Astrocyte (in vitro differentiated cells and primary cell): ENCODE measurements at regions not wholly inside any gene's neighbourhood (a gene's known extent, or its start where the extent isn't known, plus 50 kb on each side); places are given as distances from the start of the nearest gene placed in this dataset.

Source experiments
- DNase-seq: peaks from one replicate; pipeline ENCODE4 v3.0.0-alpha.2; 2010; ENCODE audit warnings: low read depth
- FAIRE-seq: peaks from 2 replicates; lab custom pipeline; 2011; peaks lifted over from hg19 to GRCh38; lab: Jason Lieb, UNC
- H2AFZ ChIP-seq: 2 replicates; pipeline ENCODE4 v1.6.0; 2012; ENCODE audit warnings: low read depth, low read length, inconsistent platforms
- H3K27ac ChIP-seq: 2 replicates; pipeline ENCODE4 v1.5.1; 2011; ENCODE audit warnings: low read depth, low read length, inconsistent platforms
- H3K27me3 ChIP-seq: 2 replicates; pipeline ENCODE4 v1.6.0; 2011; ENCODE audit warnings: low read length, inconsistent platforms; ENCODE audit not compliant: insufficient read depth
- H3K36me3 ChIP-seq: 2 replicates; pipeline ENCODE4 v1.5.1; 2011; ENCODE audit warnings: low read length, inconsistent platforms; ENCODE audit not compliant: insufficient read depth
- H3K4me1 ChIP-seq: 2 replicates; pipeline ENCODE4 v1.5.1; 2011; ENCODE audit warnings: low read length, inconsistent platforms; ENCODE audit not compliant: insufficient read depth
- H3K4me2 ChIP-seq: 2 replicates; pipeline ENCODE4 v1.6.0; 2012; ENCODE audit warnings: low read length, inconsistent platforms
- H3K4me3 ChIP-seq: 2 replicates; pipeline ENCODE4 v1.5.1; 2011; ENCODE audit warnings: low read depth, mild to moderate bottlenecking, low read length, inconsistent platforms; ENCODE audit not compliant: insufficient read depth
- H3K79me2 ChIP-seq: 2 replicates; pipeline ENCODE4 v1.6.0; 2012; ENCODE audit warnings: mild to moderate bottlenecking, low read length, inconsistent platforms; ENCODE audit not compliant: insufficient read depth
- H3K9ac ChIP-seq: 2 replicates; pipeline ENCODE4 v1.6.0; 2012; ENCODE audit warnings: mild to moderate bottlenecking, low read length, inconsistent platforms
- H3K9me3 ChIP-seq: 2 replicates; pipeline ENCODE4 v1.5.1; 2012; ENCODE audit warnings: low read depth, mild to moderate bottlenecking, low read length, inconsistent platforms; ENCODE audit not compliant: insufficient read depth
- H4K20me1 ChIP-seq: 2 replicates; pipeline ENCODE4 v1.6.0; 2012; ENCODE audit warnings: low read length, inconsistent platforms; ENCODE audit not compliant: insufficient read depth
- H3K27ac Mint-ChIP-seq: one replicate; pipeline ENCODE4 v1.8.0; 2021; ENCODE audit warnings: mild to moderate bottlenecking, mixed read lengths; ENCODE audit not compliant: unreplicated experiment
- H3K27me3 Mint-ChIP-seq: one replicate; pipeline ENCODE4 v1.8.0; 2021; ENCODE audit warnings: low read depth, mixed read lengths; ENCODE audit not compliant: unreplicated experiment
- H3K36me3 Mint-ChIP-seq: one replicate; pipeline ENCODE4 v1.8.0; 2021; ENCODE audit warnings: low read depth, mixed read lengths; ENCODE audit not compliant: unreplicated experiment
- H3K4me1 Mint-ChIP-seq: one replicate; pipeline ENCODE4 v1.8.0; 2021; ENCODE audit warnings: low read depth, mixed read lengths; ENCODE audit not compliant: unreplicated experiment
- H3K4me3 Mint-ChIP-seq: one replicate; pipeline ENCODE4 v1.8.0; 2021; ENCODE audit warnings: mild to moderate bottlenecking, moderate library complexity, mixed read lengths; ENCODE audit not compliant: unreplicated experiment
- H3K9me3 Mint-ChIP-seq: one replicate; pipeline ENCODE4 v1.8.0; 2021; ENCODE audit warnings: mild to moderate bottlenecking, mixed read lengths; ENCODE audit not compliant: unreplicated experiment
- EZH2 ChIP-seq: IDR thresholded peaks from 2 replicates; pipeline ENCODE4 v1.6.1; 2012; ENCODE audit warnings: mild to moderate bottlenecking, low read length, inconsistent platforms; ENCODE audit not compliant: insufficient read depth
- TF ChIP-seq, protein P1 (sequence below): IDR thresholded peaks from 2 replicates; pipeline ENCODE4 v1.5.1; 2011; ENCODE audit warnings: low read depth, mild to moderate bottlenecking, inconsistent platforms, low read length, moderate library complexity; ENCODE audit not compliant: insufficient read depth

GRCh38 chr6:85797993-85798392 is 155.3 kb upstream of the SYNCRIP start:
- Histone ChIP-seq H3K36me3 (no peaks in the 10 kb centered on the region), H3K27me3 (no peaks in the 10 kb centered on the region), H3K79me2 (no peaks in the 10 kb centered on the region), H4K20me1 (no peaks in the 10 kb centered on the region), H3K9me3 (no peaks in the 10 kb centered on the region), H3K9ac (no peak overlapping the region), H3K4me2 (no peak overlapping the region), H3K4me1 (no peaks in the 10 kb centered on the region), H3K27ac (no peak overlapping the region), H3K4me3 (no peak overlapping the region), H2AFZ (no peak overlapping the region)
- Mint-ChIP-seq H3K4me1 (no peaks in the 10 kb centered on the region), H3K36me3 (no peaks in the 10 kb centered on the region), H3K27ac (no peak overlapping the region), H3K4me3 (no peak overlapping the region), H3K27me3 (no peaks in the 10 kb centered on the region), H3K9me3 (no peaks in the 10 kb centered on the region)
- TF ChIP-seq, protein P1, sequence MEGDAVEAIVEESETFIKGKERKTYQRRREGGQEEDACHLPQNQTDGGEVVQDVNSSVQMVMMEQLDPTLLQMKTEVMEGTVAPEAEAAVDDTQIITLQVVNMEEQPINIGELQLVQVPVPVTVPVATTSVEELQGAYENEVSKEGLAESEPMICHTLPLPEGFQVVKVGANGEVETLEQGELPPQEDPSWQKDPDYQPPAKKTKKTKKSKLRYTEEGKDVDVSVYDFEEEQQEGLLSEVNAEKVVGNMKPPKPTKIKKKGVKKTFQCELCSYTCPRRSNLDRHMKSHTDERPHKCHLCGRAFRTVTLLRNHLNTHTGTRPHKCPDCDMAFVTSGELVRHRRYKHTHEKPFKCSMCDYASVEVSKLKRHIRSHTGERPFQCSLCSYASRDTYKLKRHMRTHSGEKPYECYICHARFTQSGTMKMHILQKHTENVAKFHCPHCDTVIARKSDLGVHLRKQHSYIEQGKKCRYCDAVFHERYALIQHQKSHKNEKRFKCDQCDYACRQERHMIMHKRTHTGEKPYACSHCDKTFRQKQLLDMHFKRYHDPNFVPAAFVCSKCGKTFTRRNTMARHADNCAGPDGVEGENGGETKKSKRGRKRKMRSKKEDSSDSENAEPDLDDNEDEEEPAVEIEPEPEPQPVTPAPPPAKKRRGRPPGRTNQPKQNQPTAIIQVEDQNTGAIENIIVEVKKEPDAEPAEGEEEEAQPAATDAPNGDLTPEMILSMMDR = no peak
- no peak for TF ChIP-seq EZH2
- DNase-seq (no peak), FAIRE-seq (no peak)

DNA sequence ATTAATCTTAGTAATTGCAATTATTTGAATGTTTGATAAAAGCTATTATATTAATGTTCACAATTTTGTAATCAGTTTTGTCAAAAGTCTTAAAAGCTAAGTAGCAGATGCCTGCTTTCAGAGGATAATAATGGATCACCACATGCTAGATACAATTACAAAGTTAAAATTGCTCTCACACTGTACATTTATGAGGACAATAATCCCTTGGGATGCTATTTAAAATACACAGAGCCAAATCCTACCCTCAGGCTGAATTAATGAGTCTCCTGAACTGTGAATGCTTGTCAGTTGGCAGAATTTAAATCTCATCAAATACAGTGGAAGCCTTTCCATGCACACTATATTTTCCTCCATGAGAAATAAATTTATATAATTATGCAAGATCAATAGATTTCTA is 153.3 kb upstream of the SYNCRIP start:
- H3K27me3 ChIP-seq = no peaks in the 10 kb centered on the region
- Mint-ChIP-seq H3K9me3 (no peaks in the 10 kb centered on the region), H3K36me3 (no peaks in the 10 kb centered on the region), H3K4me3 (no peak overlapping the region), H3K4me1 (no peaks in the 10 kb centered on the region), H3K27ac (no peak overlapping the region), H3K27me3 (no peaks in the 10 kb centered on the region)
- DNase-seq (no peak), FAIRE-seq (no peak)
- H3K27ac ChIP-seq = no peak overlapping the region
- no peak overlapping the region for H3K9ac ChIP-seq
- H3K36me3 ChIP-seq = no peaks in the 10 kb centered on the region
- TF ChIP-seq, protein P1 = no peak
- no peak for TF ChIP-seq EZH2
- H3K79me2 ChIP-seq = no peaks in the 10 kb centered on the region
- no peak overlapping the region for H2AFZ ChIP-seq
- H3K9me3 ChIP-seq = no peaks in the 10 kb centered on the region
- no peak overlapping the region for H3K4me3 ChIP-seq
- H3K4me1 ChIP-seq = no peaks in the 10 kb centered on the region
- H3K4me2 ChIP-seq = no peak overlapping the region
- no peaks in the 10 kb centered on the region for H4K20me1 ChIP-seq

DNA sequence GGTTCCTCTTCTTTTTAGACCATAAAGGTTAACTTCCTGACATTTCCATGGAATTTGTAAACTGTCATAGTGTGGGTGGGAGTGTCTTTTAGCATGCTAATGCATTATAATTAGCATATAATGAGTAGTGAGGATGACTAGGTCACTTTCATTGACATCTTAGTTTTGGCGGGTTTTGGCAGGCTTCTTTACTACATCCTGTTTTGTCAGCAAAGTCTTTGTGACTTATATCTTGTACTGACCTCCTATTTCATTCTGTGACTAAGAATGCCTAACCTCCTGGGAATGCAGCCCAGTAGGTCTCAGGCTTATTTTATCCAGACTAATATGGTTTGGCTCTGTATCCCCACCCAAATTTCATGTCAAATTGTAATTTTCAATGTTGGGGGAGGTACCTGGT is 149.6 kb upstream of the SYNCRIP start:
- DNase-seq (no peak), FAIRE-seq (no peak)
- Histone ChIP-seq H4K20me1 (no peaks in the 10 kb centered on the region), H3K27me3 (no peaks in the 10 kb centered on the region), H3K4me3 (no peak overlapping the region), H3K9ac (no peak overlapping the region), H3K36me3 (no peaks in the 10 kb centered on the region), H3K4me2 (no peak overlapping the region), H3K9me3 (no peaks in the 10 kb centered on the region), H2AFZ (no peak overlapping the region), H3K79me2 (no peaks in the 10 kb centered on the region), H3K27ac (no peak overlapping the region), H3K4me1 (no peaks in the 10 kb centered on the region)
- Mint-ChIP-seq H3K4me3 (no peak overlapping the region), H3K4me1 (no peaks in the 10 kb centered on the region), H3K27ac (no peak overlapping the region), H3K9me3 (no peaks in the 10 kb centered on the region), H3K36me3 (no peaks in the 10 kb centered on the region), H3K27me3 (no peaks in the 10 kb centered on the region)
- TF ChIP-seq, protein P1 = no peak
- no peak for TF ChIP-seq EZH2
